Neural progenitor cell (in vitro differentiated cells): ENCODE measurements at regions not wholly inside any gene's neighbourhood (a gene's known extent, or its start where the extent isn't known, plus 50 kb on each side); places are given as distances from the start of the nearest gene placed in this dataset.

ENCODE experiments used
- DNase-seq: peaks from one replicate; pipeline ENCODE4 v3.0.0-alpha.2; 2016; ENCODE audit warnings: low spot score
- H2AFZ ChIP-seq: fragments of 200-600 bp; sonication (generic); replicated peaks from 2 replicates; pipeline ENCODE4 v1.6.1; 2016; ENCODE audit warnings: antibody characterized with exemption
- H3F3A ChIP-seq: fragments of 200-600 bp; sonication (generic); 2 replicates; pipeline ENCODE4 v1.6.1; 2016; ENCODE audit warnings: antibody characterized with exemption, low read depth
- H3K27ac ChIP-seq: fragments of 200-600 bp; sonication (generic); 2 replicates; pipeline ENCODE4 v1.5.1; 2016; ENCODE audit warnings: mild to moderate bottlenecking
- H3K27me3 ChIP-seq: fragments of 200-600 bp; sonication (generic); 2 replicates; pipeline ENCODE4 v1.6.1; 2016; ENCODE audit warnings: mild to moderate bottlenecking, moderate library complexity
- H3K36me3 ChIP-seq: fragments of 200-600 bp; sonication (generic); 2 replicates; pipeline ENCODE4 v1.5.1; 2016
- H3K4me1 ChIP-seq: fragments of 200-600 bp; sonication (generic); 2 replicates; pipeline ENCODE4 v1.6.1; 2016; ENCODE audit warnings: mixed run types
- H3K4me2 ChIP-seq: fragments of 200-600 bp; sonication (generic); 2 replicates; pipeline ENCODE4 v1.6.1; 2016
- H3K4me3 ChIP-seq: fragments of 200-600 bp; sonication (generic); 2 replicates; pipeline ENCODE4 v1.5.1; 2016
- H3K79me2 ChIP-seq: fragments of 200-600 bp; sonication (generic); 2 replicates; pipeline ENCODE4 v1.6.1; 2016; ENCODE audit warnings: low read depth
- H3K9ac ChIP-seq: fragments of 200-600 bp; sonication (generic); 2 replicates; pipeline ENCODE4 v1.6.1; 2016
- H3K9me3 ChIP-seq: fragments of 200-600 bp; sonication (generic); 2 replicates; pipeline ENCODE4 v1.5.1; 2016; ENCODE audit warnings: low read depth
- H4K20me1 ChIP-seq: fragments of 200-600 bp; sonication (generic); 2 replicates; pipeline ENCODE4 v1.6.1; 2016; ENCODE audit warnings: low read depth
- H3K27ac Mint-ChIP-seq: 3 replicates; pipeline ENCODE4 v1.8.0; 2021; ENCODE audit warnings: mixed read lengths
- H3K27me3 Mint-ChIP-seq: 2 replicates; pipeline ENCODE4 v1.8.0; 2022; ENCODE audit warnings: low read depth, mild to moderate bottlenecking, inconsistent platforms, moderate library complexity, mixed read lengths; ENCODE audit not compliant: insufficient read depth
- H3K36me3 Mint-ChIP-seq: 3 replicates; pipeline ENCODE4 v1.8.0; 2021; ENCODE audit warnings: mixed read lengths
- H3K4me1 Mint-ChIP-seq: 3 replicates; pipeline ENCODE4 v1.8.0; 2021; ENCODE audit warnings: mixed read lengths
- H3K4me3 Mint-ChIP-seq: 3 replicates; pipeline ENCODE4 v1.8.0; 2021; ENCODE audit warnings: mild to moderate bottlenecking, moderate library complexity, mixed read lengths
- H3K9me3 Mint-ChIP-seq: 3 replicates; pipeline ENCODE4 v1.8.0; 2020; ENCODE audit warnings: mixed read lengths
- EZH2 ChIP-seq: fragments of 200-600 bp; sonication (generic); IDR thresholded peaks from 2 replicates; pipeline ENCODE4 v1.6.1; 2017; ENCODE audit warnings: antibody characterized with exemption, mild to moderate bottlenecking, moderate library complexity
- EZH2phosphoT487 ChIP-seq: fragments of 200-600 bp; sonication (generic); IDR thresholded peaks from 2 replicates; pipeline ENCODE4 v1.6.1; 2017; ENCODE audit warnings: antibody characterized with exemption
- TF ChIP-seq, protein P1 (sequence below): fragments of 200-600 bp; sonication (generic); IDR thresholded peaks from 2 replicates; pipeline ENCODE4 v1.5.1; 2017; ENCODE audit warnings: antibody characterized with exemption, mild to moderate bottlenecking

DNA sequence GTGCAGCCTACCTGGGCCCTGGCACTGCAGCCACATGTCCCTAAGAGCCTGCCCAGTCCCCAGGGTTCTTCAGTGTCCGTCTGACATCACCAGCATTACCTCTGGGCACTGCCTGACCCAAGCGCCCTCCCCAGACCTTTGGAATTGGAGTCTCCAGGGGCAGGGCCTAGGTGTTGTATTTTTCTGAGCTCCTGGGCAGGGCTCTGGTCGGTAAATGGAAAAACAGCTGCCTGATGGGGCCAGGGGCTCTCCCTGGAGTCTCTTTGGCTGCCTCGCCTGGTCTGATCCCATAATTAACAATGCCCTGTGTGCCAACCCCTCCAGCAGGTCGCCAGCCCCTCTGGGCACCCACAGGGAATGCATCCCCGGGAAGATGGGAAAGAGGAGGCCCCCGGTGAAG lies 710.2 kb downstream of the BRD1 start:
- H3K4me1 ChIP-seq = peaks cover 10% of the 10 kb centered on the region
- Mint-ChIP-seq H3K27me3 (peaks cover 7% of the 10 kb centered on the region), H3K4me3 (no peak overlapping the region), H3K9me3 (no peaks in the 10 kb centered on the region), H3K27ac (no peak overlapping the region), H3K4me1 (peaks cover 14% of the 10 kb centered on the region), H3K36me3 (no peaks in the 10 kb centered on the region)
- H3K4me3 ChIP-seq = no peak overlapping the region
- H3K9ac ChIP-seq = no peak overlapping the region
- DNase-seq = no peak
- TF ChIP-seq, protein P1, sequence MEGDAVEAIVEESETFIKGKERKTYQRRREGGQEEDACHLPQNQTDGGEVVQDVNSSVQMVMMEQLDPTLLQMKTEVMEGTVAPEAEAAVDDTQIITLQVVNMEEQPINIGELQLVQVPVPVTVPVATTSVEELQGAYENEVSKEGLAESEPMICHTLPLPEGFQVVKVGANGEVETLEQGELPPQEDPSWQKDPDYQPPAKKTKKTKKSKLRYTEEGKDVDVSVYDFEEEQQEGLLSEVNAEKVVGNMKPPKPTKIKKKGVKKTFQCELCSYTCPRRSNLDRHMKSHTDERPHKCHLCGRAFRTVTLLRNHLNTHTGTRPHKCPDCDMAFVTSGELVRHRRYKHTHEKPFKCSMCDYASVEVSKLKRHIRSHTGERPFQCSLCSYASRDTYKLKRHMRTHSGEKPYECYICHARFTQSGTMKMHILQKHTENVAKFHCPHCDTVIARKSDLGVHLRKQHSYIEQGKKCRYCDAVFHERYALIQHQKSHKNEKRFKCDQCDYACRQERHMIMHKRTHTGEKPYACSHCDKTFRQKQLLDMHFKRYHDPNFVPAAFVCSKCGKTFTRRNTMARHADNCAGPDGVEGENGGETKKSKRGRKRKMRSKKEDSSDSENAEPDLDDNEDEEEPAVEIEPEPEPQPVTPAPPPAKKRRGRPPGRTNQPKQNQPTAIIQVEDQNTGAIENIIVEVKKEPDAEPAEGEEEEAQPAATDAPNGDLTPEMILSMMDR = no peak
- TF ChIP-seq EZH2 (no peak), EZH2phosphoT487 (no peak)
- no peaks in the 10 kb centered on the region for H3F3A ChIP-seq
- no peaks in the 10 kb centered on the region for H3K27me3 ChIP-seq
- no peak overlapping the region for H3K27ac ChIP-seq
- no peaks in the 10 kb centered on the region for H4K20me1 ChIP-seq
- no peaks in the 10 kb centered on the region for H3K79me2 ChIP-seq
- no peak overlapping the region for H3K4me2 ChIP-seq
- H3K9me3 ChIP-seq = no peaks in the 10 kb centered on the region
- H3K36me3 ChIP-seq = no peaks in the 10 kb centered on the region
- H2AFZ ChIP-seq = no peak overlapping the region

- no peak for DNase-seq
- Histone ChIP-seq H3K9ac (no peak overlapping the region), H3K4me1 (peaks cover 10% of the 10 kb centered on the region), H3K9me3 (no peaks in the 10 kb centered on the region), H3K36me3 (no peaks in the 10 kb centered on the region), H3F3A (no peaks in the 10 kb centered on the region), H3K27me3 (no peaks in the 10 kb centered on the region), H3K4me3 (no peak overlapping the region), H3K79me2 (no peaks in the 10 kb centered on the region), H3K4me2 (no peak overlapping the region), H4K20me1 (no peaks in the 10 kb centered on the region), H2AFZ (no peak overlapping the region), H3K27ac (no peak overlapping the region)
- Mint-ChIP-seq H3K36me3 (no peaks in the 10 kb centered on the region), H3K27me3 (peaks cover 7% of the 10 kb centered on the region), H3K4me1 (peaks cover 14% of the 10 kb centered on the region), H3K27ac (no peak overlapping the region), H3K9me3 (no peaks in the 10 kb centered on the region), H3K4me3 (no peak overlapping the region)
- TF ChIP-seq EZH2phosphoT487 = no peak
- TF ChIP-seq EZH2 = no peak
- TF ChIP-seq, protein P1 = no peak
Observed at GRCh38 chr22:49116486-49117120, 711.1 kb downstream of the BRD1 start.

DNA sequence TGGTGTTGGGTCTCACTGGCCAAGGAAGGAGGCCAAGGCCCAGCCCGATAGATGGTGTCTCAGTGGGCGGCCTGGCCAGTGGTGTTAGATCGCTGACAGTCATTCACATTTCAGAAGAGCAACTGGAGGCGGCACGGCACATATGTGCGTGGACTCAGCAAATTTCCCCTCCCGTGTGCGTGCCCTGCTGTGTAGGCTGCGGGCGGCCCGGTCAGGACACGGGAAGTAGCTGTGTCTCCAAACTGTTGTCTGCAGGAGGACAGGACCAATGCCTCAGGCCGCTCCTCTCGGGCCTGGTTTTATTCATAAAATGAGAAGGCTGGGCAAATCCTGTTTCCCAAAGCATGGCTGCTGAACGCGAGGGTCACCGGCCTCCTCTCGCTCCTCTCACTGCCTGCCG lies 711.7 kb downstream of the BRD1 start:
- H3K4me3 Mint-ChIP-seq = no peak overlapping the region

More for the DNA sequence above, 711.7 kb downstream of the BRD1 start:
- Histone ChIP-seq H3K4me2 (no peak overlapping the region), H3K27ac (no peak overlapping the region), H3K79me2 (no peaks in the 10 kb centered on the region), H2AFZ (no peak overlapping the region), H4K20me1 (no peaks in the 10 kb centered on the region), H3F3A (no peaks in the 10 kb centered on the region), H3K9me3 (no peaks in the 10 kb centered on the region), H3K9ac (no peak overlapping the region), H3K4me1 (peaks cover 10% of the 10 kb centered on the region), H3K27me3 (no peaks in the 10 kb centered on the region), H3K36me3 (no peaks in the 10 kb centered on the region), H3K4me3 (no peak overlapping the region)
- H3K4me1 Mint-ChIP-seq = peaks cover 14% of the 10 kb centered on the region
- DNase-seq = no peak
- no peaks in the 10 kb centered on the region for H3K9me3 Mint-ChIP-seq
- TF ChIP-seq, protein P1 = no peak
- TF ChIP-seq EZH2 (no peak), EZH2phosphoT487 (no peak)
- H3K36me3 Mint-ChIP-seq = no peaks in the 10 kb centered on the region
- H3K27ac Mint-ChIP-seq = no peak overlapping the region
- H3K27me3 Mint-ChIP-seq = peaks cover 7% of the 10 kb centered on the region
